ENCODE measurements at regions not wholly inside any gene's neighbourhood (a gene's known extent, or its start where the extent isn't known, plus 50 kb on each side); places are given as distances from the start of the nearest gene placed in this dataset.

DNA sequence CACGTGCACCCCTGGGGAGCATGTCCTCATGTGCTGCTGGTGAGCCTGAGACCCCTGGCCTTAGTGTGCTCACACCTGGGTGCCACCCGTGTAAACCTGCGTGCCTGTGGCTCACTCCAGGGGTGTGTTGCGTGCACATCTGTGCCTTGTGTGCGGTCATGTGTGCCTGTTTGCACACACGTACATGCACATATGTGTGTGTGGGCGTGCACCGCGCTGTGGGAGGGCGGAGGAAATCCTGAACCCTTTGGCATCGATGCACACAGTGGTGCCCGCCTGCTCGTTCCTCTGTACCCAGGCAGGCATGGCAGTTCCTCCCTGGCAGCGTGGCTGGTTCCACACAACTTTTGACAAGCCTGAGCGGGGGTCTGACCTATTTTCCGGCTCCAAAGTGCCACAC lies 1181.9 kb downstream of the BRD1 start:
- TF ChIP-seq SNAI2 (CRISPR knock-in tag; IDR thresholded peaks at IDR 0.05) (no peak), ZNF70 (CRISPR knock-in tag; IDR thresholded peaks at IDR 0.05) (no peak), CSDC2 (CRISPR knock-in tag; IDR thresholded peaks at IDR 0.05) (no peak), ZFP3 (CRISPR knock-in tag; IDR thresholded peaks at IDR 0.05) (no peak)
- TF ChIP-seq, protein P1, sequence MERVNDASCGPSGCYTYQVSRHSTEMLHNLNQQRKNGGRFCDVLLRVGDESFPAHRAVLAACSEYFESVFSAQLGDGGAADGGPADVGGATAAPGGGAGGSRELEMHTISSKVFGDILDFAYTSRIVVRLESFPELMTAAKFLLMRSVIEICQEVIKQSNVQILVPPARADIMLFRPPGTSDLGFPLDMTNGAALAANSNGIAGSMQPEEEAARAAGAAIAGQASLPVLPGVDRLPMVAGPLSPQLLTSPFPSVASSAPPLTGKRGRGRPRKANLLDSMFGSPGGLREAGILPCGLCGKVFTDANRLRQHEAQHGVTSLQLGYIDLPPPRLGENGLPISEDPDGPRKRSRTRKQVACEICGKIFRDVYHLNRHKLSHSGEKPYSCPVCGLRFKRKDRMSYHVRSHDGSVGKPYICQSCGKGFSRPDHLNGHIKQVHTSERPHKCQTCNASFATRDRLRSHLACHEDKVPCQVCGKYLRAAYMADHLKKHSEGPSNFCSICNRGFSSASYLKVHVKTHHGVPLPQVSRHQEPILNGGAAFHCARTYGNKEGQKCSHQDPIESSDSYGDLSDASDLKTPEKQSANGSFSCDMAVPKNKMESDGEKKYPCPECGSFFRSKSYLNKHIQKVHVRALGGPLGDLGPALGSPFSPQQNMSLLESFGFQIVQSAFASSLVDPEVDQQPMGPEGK (CRISPR knock-in tag; IDR thresholded peaks at IDR 0.05; ENCODE audit: borderline replicate concordance), result no peak

All from SK-N-SH treated with all-trans-retinoic acid at 6 μM for 48 hours (cell line).